OCI-LY1 (cell line): ENCODE measurements at regions not wholly inside any gene's neighbourhood (a gene's known extent, or its start where the extent isn't known, plus 50 kb on each side); places are given as distances from the start of the nearest gene placed in this dataset.

Source experiments
- H2AFZ ChIP-seq: fragments of 200-600 bp; sonication (generic), shearing (Covaris generic); 2 replicates; pipeline ENCODE4 v1.6.0; 2014; ENCODE audit warnings: antibody characterized with exemption, mild to moderate bottlenecking, low read length
- H3F3A ChIP-seq: fragments of 200-600 bp; sonication (generic), shearing (Covaris generic); 2 replicates; pipeline ENCODE4 v1.6.0; 2014; ENCODE audit warnings: mild to moderate bottlenecking, antibody characterized with exemption, low read length, moderate library complexity; ENCODE audit not compliant: insufficient read depth
- H3K27ac ChIP-seq: fragments of 200-600 bp; sonication (generic); 2 replicates; pipeline ENCODE4 v1.5.1; 2014; ENCODE audit warnings: low read length, mixed run types, mild to moderate bottlenecking, low read depth; ENCODE audit not compliant: poor library complexity, severe bottlenecking
- H3K27me3 ChIP-seq: fragments of 200-600 bp; sonication (generic); 2 replicates; pipeline ENCODE4 v1.6.0; 2014; ENCODE audit warnings: antibody characterized with exemption, mild to moderate bottlenecking, low read length, moderate library complexity; ENCODE audit not compliant: insufficient read depth
- H3K36me3 ChIP-seq: fragments of 200-600 bp; sonication (generic); 2 replicates; pipeline ENCODE4 v1.6.1; 2014; ENCODE audit warnings: mild to moderate bottlenecking, antibody characterized with exemption, low read length, moderate library complexity, mixed read lengths; ENCODE audit not compliant: insufficient read depth
- H3K4me1 ChIP-seq: fragments of 200-600 bp; sonication (generic); 2 replicates; pipeline ENCODE4 v1.5.1; 2014; ENCODE audit warnings: mild to moderate bottlenecking, low read length, moderate library complexity; ENCODE audit not compliant: insufficient read depth, severe bottlenecking
- H3K4me2 ChIP-seq: fragments of 200-600 bp; sonication (generic), shearing (Covaris generic); 2 replicates; pipeline ENCODE4 v1.6.1; 2014; ENCODE audit warnings: low read length
- H3K4me3 ChIP-seq: fragments of 200-600 bp; sonication (generic); 2 replicates; pipeline ENCODE4 v1.5.1; 2014; ENCODE audit warnings: low read length, low read depth, mild to moderate bottlenecking, mixed read lengths; ENCODE audit not compliant: poor library complexity, severe bottlenecking
- H3K79me2 ChIP-seq: fragments of 200-600 bp; shearing (Covaris generic); 2 replicates; pipeline ENCODE4 v1.6.1; 2016; ENCODE audit warnings: mixed run types, low read length, mixed read lengths; ENCODE audit not compliant: insufficient read depth
- H3K9ac ChIP-seq: fragments of 200-600 bp; sonication (generic), shearing (Covaris generic); 2 replicates; pipeline ENCODE4 v1.6.1; 2014; ENCODE audit warnings: mild to moderate bottlenecking, low read length, mixed read lengths
- H3K9me2 ChIP-seq: fragments of 200-600 bp; sonication (generic), shearing (Covaris generic); 2 replicates; pipeline ENCODE4 v1.6.1; 2014; ENCODE audit warnings: low read depth, mild to moderate bottlenecking, low read length, mixed read lengths
- H3K9me3 ChIP-seq: fragments of 200-600 bp; shearing (Covaris generic); 2 replicates; pipeline ENCODE4 v1.6.1; 2014; ENCODE audit warnings: low read length, mixed read lengths
- H4K20me1 ChIP-seq: fragments of 200-600 bp; sonication (generic), shearing (Covaris generic); 2 replicates; pipeline ENCODE4 v1.6.0; 2016; ENCODE audit warnings: mild to moderate bottlenecking, low read length; ENCODE audit not compliant: insufficient read depth
- EZH2 ChIP-seq: fragments of 200-600 bp; sonication (generic), shearing (Covaris generic); IDR thresholded peaks from 2 replicates; pipeline ENCODE4 v1.8.0; 2017; ENCODE audit warnings: borderline replicate concordance, mixed run types, mild to moderate bottlenecking, antibody characterized with exemption, low read length, moderate library complexity, mixed read lengths
- TF ChIP-seq, protein P1 (sequence below): fragments of 200-600 bp; sonication (generic), shearing (Covaris generic); IDR thresholded peaks from 2 replicates; pipeline ENCODE4 v1.5.1; 2017; ENCODE audit warnings: mild to moderate bottlenecking, antibody characterized with exemption, low read length, moderate library complexity, mixed read lengths

DNA sequence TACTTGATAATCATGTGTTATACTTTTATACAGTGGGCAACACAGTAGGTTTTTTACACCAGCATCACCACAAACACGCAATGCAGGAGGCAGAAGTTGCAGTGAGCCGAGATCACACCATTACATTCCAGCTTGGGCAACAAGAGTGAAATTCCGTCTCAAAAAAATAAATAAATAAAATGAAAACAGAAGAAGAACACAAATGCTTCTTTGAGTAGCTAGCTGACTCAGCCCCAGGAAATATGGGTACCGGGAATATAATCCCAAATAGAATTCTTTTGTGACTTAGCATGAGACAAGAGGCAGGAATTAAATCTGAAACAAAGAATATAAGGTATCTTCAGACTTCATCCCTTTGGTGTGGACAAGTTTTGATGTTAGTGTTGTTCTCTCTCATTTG, 164.2 kb upstream of the ATXN1 start:
- Histone ChIP-seq H3K79me2 (no peaks in the 10 kb centered on the region), H3K27me3 (no peaks in the 10 kb centered on the region), H4K20me1 (no peaks in the 10 kb centered on the region), H3K4me1 (no peaks in the 10 kb centered on the region), H3K27ac (no peak overlapping the region), H3K36me3 (no peaks in the 10 kb centered on the region), H3K9me2 (no peaks in the 10 kb centered on the region), H3K9me3 (no peaks in the 10 kb centered on the region), H3F3A (no peaks in the 10 kb centered on the region), H3K9ac (no peak overlapping the region), H2AFZ (no peak overlapping the region), H3K4me3 (no peak overlapping the region), H3K4me2 (no peak overlapping the region)
- TF ChIP-seq, protein P1, sequence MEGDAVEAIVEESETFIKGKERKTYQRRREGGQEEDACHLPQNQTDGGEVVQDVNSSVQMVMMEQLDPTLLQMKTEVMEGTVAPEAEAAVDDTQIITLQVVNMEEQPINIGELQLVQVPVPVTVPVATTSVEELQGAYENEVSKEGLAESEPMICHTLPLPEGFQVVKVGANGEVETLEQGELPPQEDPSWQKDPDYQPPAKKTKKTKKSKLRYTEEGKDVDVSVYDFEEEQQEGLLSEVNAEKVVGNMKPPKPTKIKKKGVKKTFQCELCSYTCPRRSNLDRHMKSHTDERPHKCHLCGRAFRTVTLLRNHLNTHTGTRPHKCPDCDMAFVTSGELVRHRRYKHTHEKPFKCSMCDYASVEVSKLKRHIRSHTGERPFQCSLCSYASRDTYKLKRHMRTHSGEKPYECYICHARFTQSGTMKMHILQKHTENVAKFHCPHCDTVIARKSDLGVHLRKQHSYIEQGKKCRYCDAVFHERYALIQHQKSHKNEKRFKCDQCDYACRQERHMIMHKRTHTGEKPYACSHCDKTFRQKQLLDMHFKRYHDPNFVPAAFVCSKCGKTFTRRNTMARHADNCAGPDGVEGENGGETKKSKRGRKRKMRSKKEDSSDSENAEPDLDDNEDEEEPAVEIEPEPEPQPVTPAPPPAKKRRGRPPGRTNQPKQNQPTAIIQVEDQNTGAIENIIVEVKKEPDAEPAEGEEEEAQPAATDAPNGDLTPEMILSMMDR = no peak
- no peak for TF ChIP-seq EZH2

DNA sequence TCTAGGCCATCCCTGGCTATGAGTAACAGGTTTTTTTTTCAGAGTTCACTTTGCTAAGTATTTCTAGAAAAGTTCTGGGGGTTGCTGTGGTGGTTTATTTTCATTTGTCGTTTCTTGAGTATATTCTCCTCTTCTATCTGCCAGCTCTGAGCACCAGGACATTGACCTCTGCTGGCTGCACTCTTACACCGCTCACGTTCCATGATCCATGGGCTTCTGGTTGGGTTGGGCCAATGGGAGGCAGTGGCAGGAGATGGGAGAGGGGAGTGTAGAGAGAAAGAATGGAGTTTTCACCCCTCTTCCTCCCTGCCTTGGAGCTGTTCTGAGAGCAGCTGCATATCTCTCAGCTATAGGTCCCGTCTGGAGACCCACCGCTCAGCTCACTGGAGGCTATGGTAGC, 161.0 kb upstream of the ATXN1 start:
- H3K27ac ChIP-seq = no peak overlapping the region
- H2AFZ ChIP-seq = no peak overlapping the region
- no peak overlapping the region for H3K4me3 ChIP-seq
- H3K4me2 ChIP-seq = no peak overlapping the region
- H3F3A ChIP-seq = no peaks in the 10 kb centered on the region
- no peaks in the 10 kb centered on the region for H3K27me3 ChIP-seq
- H4K20me1 ChIP-seq = no peaks in the 10 kb centered on the region
- no peaks in the 10 kb centered on the region for H3K4me1 ChIP-seq
- no peaks in the 10 kb centered on the region for H3K9me2 ChIP-seq
- H3K9ac ChIP-seq = no peak overlapping the region
- H3K36me3 ChIP-seq = no peaks in the 10 kb centered on the region
- no peaks in the 10 kb centered on the region for H3K9me3 ChIP-seq
- TF ChIP-seq, protein P1 = no peak
- no peaks in the 10 kb centered on the region for H3K79me2 ChIP-seq

- no peak overlapping the region for H3K4me3 ChIP-seq
- no peaks in the 10 kb centered on the region for H4K20me1 ChIP-seq
- no peak overlapping the region for H3K9ac ChIP-seq
- no peak overlapping the region for H3K27ac ChIP-seq
- H3F3A ChIP-seq = no peaks in the 10 kb centered on the region
- H2AFZ ChIP-seq = no peak overlapping the region
- H3K27me3 ChIP-seq = no peaks in the 10 kb centered on the region
- TF ChIP-seq, protein P1 = no peak
- TF ChIP-seq EZH2 = no peak
- H3K79me2 ChIP-seq = no peaks in the 10 kb centered on the region
- H3K9me3 ChIP-seq = no peaks in the 10 kb centered on the region
- H3K36me3 ChIP-seq = no peaks in the 10 kb centered on the region
- no peak overlapping the region for H3K4me2 ChIP-seq
- H3K9me2 ChIP-seq = no peaks in the 10 kb centered on the region
- no peaks in the 10 kb centered on the region for H3K4me1 ChIP-seq
Measured at GRCh38 chr6:16921399-16922110, 160.3 kb upstream of the ATXN1 start.
